MM.1S (cell line): ENCODE measurements at regions not wholly inside any gene's neighbourhood (a gene's known extent, or its start where the extent isn't known, plus 50 kb on each side); places are given as distances from the start of the nearest gene placed in this dataset.

Experiments
- EZH2 ChIP-seq: fragments of 300-600 bp; sonication (generic); optimal IDR thresholded peaks from 2 replicates; pipeline ENCODE3; 2017; ENCODE audit warnings: low read depth, mild to moderate bottlenecking, antibody characterized with exemption, low read length, mixed read lengths
- EZH2phosphoT487 ChIP-seq: fragments of 300-600 bp; sonication (generic); IDR thresholded peaks from 2 replicates; pipeline ENCODE4 v1.6.1; 2018; ENCODE audit warnings: antibody characterized with exemption, low read length
- TF ChIP-seq, protein P1 (sequence below): fragments of 300-600 bp; sonication (generic); IDR thresholded peaks from 2 replicates; pipeline ENCODE4 v1.5.1; 2016; ENCODE audit warnings: antibody characterized with exemption, low read length, mixed read lengths

GRCh38 chr12:126950266-126950665 lies 1316.7 kb upstream of the TMEM132C start:
- TF ChIP-seq EZH2phosphoT487 = no peak
- TF ChIP-seq, protein P1, sequence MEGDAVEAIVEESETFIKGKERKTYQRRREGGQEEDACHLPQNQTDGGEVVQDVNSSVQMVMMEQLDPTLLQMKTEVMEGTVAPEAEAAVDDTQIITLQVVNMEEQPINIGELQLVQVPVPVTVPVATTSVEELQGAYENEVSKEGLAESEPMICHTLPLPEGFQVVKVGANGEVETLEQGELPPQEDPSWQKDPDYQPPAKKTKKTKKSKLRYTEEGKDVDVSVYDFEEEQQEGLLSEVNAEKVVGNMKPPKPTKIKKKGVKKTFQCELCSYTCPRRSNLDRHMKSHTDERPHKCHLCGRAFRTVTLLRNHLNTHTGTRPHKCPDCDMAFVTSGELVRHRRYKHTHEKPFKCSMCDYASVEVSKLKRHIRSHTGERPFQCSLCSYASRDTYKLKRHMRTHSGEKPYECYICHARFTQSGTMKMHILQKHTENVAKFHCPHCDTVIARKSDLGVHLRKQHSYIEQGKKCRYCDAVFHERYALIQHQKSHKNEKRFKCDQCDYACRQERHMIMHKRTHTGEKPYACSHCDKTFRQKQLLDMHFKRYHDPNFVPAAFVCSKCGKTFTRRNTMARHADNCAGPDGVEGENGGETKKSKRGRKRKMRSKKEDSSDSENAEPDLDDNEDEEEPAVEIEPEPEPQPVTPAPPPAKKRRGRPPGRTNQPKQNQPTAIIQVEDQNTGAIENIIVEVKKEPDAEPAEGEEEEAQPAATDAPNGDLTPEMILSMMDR = no peak
- no peak for TF ChIP-seq EZH2
